NCI-H748 treated with DMSO at 0.1 percent for 48 hours (cell line): ENCODE measurements at regions not wholly inside any gene's neighbourhood (a gene's known extent, or its start where the extent isn't known, plus 50 kb on each side); places are given as distances from the start of the nearest gene placed in this dataset.

ENCODE experiments used
- DNase-seq: peaks from one replicate; lab custom pipeline; 2025; lab: John Stamatoyannopoulos, UW

- DNase-seq, result no peak
Observed at GRCh38 chr1:22264464-22265341, 121.8 kb upstream of the WNT4 start.

- DNase-seq, result no peak
Observed at GRCh38 chr1:22266141-22266540, 123.2 kb upstream of the WNT4 start.

- no peak for DNase-seq
Observed at GRCh38 chr1:22267413-22268175, 124.7 kb upstream of the WNT4 start.

GRCh38 chr1:22268327-22268726 lies 125.4 kb upstream of the WNT4 start:
- DNase-seq, result no peak

- DNase-seq, result no peak
Observed at GRCh38 chr1:22271847-22272801, 129.2 kb upstream of the WNT4 start.

GRCh38 chr1:22273686-22274681 lies 131.1 kb upstream of the WNT4 start:
- no peak for DNase-seq

GRCh38 chr1:22275167-22275566 lies 132.3 kb upstream of the WNT4 start:
- DNase-seq, result no peak

GRCh38 chr1:22275626-22276395 lies 132.9 kb upstream of the WNT4 start:
- DNase-seq, result peak; percentile 10

- DNase-seq, result no peak
Observed at GRCh38 chr1:22276396-22276748, 133.5 kb upstream of the WNT4 start.

- DNase-seq, result no peak
Observed at GRCh38 chr1:22277662-22278061, 134.8 kb upstream of the WNT4 start.

GRCh38 chr1:22279735-22280134 lies 136.8 kb upstream of the WNT4 start:
- DNase-seq, result no peak

- no peak for DNase-seq
Observed at GRCh38 chr1:22280526-22280925, 137.6 kb upstream of the WNT4 start.

GRCh38 chr1:22281521-22282363 lies 138.8 kb upstream of the WNT4 start:
- no peak for DNase-seq

GRCh38 chr1:22282364-22282995 lies 139.6 kb upstream of the WNT4 start:
- DNase-seq, result no peak

GRCh38 chr1:22283596-22283995 lies 140.7 kb upstream of the WNT4 start:
- DNase-seq, result no peak

GRCh38 chr1:22284236-22284635 lies 141.3 kb upstream of the WNT4 start:
- no peak for DNase-seq

- DNase-seq, result no peak
Observed at GRCh38 chr1:22284906-22285548, 142.1 kb upstream of the WNT4 start.
